Trophoblast cell (in vitro differentiated cells and primary cell): ENCODE measurements at regions not wholly inside any gene's neighbourhood (a gene's known extent, or its start where the extent isn't known, plus 50 kb on each side); places are given as distances from the start of the nearest gene placed in this dataset.

Experiments used
- DNase-seq, 2 donors: peaks; one replicate each; pipeline ENCODE4 v3.0.0-alpha.2; 2016
- H2AFZ ChIP-seq: 2 replicates; pipeline ENCODE4 v1.6.1; 2013; ENCODE audit warnings: low read length, moderate library complexity, mild to moderate bottlenecking; ENCODE audit not compliant: insufficient read depth, poor library complexity
- H2AK5ac ChIP-seq: 2 replicates; pipeline ENCODE4 v1.6.1; 2013; ENCODE audit warnings: mild to moderate bottlenecking, low read length
- H2BK120ac ChIP-seq: 2 replicates; pipeline ENCODE4 v1.6.1; 2013; ENCODE audit warnings: low read length, mild to moderate bottlenecking, moderate library complexity; ENCODE audit not compliant: insufficient read depth, poor library complexity
- H2BK12ac ChIP-seq: 2 replicates; pipeline ENCODE4 v1.6.1; 2013; ENCODE audit warnings: mild to moderate bottlenecking, low read length, moderate library complexity
- H2BK5ac ChIP-seq: 2 replicates; pipeline ENCODE4 v1.6.1; 2013; ENCODE audit warnings: low read length, low read depth, moderate library complexity, mild to moderate bottlenecking; ENCODE audit not compliant: poor library complexity
- H3K14ac ChIP-seq: 2 replicates; pipeline ENCODE4 v1.6.1; 2013; ENCODE audit warnings: mild to moderate bottlenecking, low read length
- H3K18ac ChIP-seq: 2 replicates; pipeline ENCODE4 v1.6.1; 2013; ENCODE audit warnings: mild to moderate bottlenecking, low read length
- H3K23ac ChIP-seq: 2 replicates; pipeline ENCODE4 v1.6.1; 2013; ENCODE audit warnings: low read length
- H3K27ac ChIP-seq: 2 replicates; pipeline ENCODE4 v1.5.1; 2013; ENCODE audit warnings: low read depth, mild to moderate bottlenecking, inconsistent platforms, low read length, moderate library complexity
- H3K27me3 ChIP-seq: 2 replicates; pipeline ENCODE4 v1.6.1; 2013; ENCODE audit warnings: inconsistent platforms, mild to moderate bottlenecking, low read length, moderate library complexity; ENCODE audit not compliant: insufficient read depth
- H3K36me3 ChIP-seq, 2 experiments: 1 replicate in 1 of 2; 2 replicates in 1 of 2; pipeline ENCODE4 v1.6.1; 2013; ENCODE audit warnings: low read length in 2 of 2, mild to moderate bottlenecking in 2 of 2, moderate library complexity in 1 of 2; ENCODE audit not compliant: insufficient read depth in 2 of 2, control insufficient read depth in 1 of 2
- H3K4ac ChIP-seq: 2 replicates; pipeline ENCODE4 v1.6.1; 2013; ENCODE audit warnings: low read depth, mild to moderate bottlenecking, low read length, moderate library complexity
- H3K4me1 ChIP-seq, 2 experiments: 1 replicate in 1 of 2; 2 replicates in 1 of 2; pipeline ENCODE4 v1.6.1; 2013; ENCODE audit warnings: low read length in 2 of 2, mild to moderate bottlenecking in 2 of 2, moderate library complexity in 1 of 2; ENCODE audit not compliant: insufficient read depth in 2 of 2, control insufficient read depth in 1 of 2
- H3K4me2 ChIP-seq: 2 replicates; pipeline ENCODE4 v1.6.1; 2013; ENCODE audit warnings: inconsistent platforms, mild to moderate bottlenecking, low read length, moderate library complexity
- H3K4me3 ChIP-seq: 2 replicates; pipeline ENCODE4 v1.5.1; 2013; ENCODE audit warnings: mild to moderate bottlenecking, low read depth, low read length, inconsistent platforms
- H3K79me1 ChIP-seq: one replicate; pipeline ENCODE4 v1.6.1; 2013; ENCODE audit warnings: low read length
- H3K79me2 ChIP-seq: 2 replicates; pipeline ENCODE4 v1.6.1; 2013; ENCODE audit warnings: low read length, mild to moderate bottlenecking; ENCODE audit not compliant: control insufficient read depth, insufficient read depth, poor library complexity
- H3K9ac ChIP-seq: 2 replicates; pipeline ENCODE4 v1.6.1; 2013; ENCODE audit warnings: mild to moderate bottlenecking, low read length
- H3K9me3 ChIP-seq: 2 replicates; pipeline ENCODE4 v1.6.1; 2013; ENCODE audit warnings: low read depth, mild to moderate bottlenecking, control low read depth, inconsistent platforms, low read length; ENCODE audit not compliant: insufficient read depth
- H4K12ac ChIP-seq: 2 replicates; pipeline ENCODE4 v1.6.1; 2013; ENCODE audit warnings: low read depth, mild to moderate bottlenecking, low read length, moderate library complexity
- H4K8ac ChIP-seq: 2 replicates; pipeline ENCODE4 v1.6.1; 2013; ENCODE audit warnings: low read depth, mild to moderate bottlenecking, low read length, moderate library complexity
- H4K91ac ChIP-seq: one replicate; pipeline ENCODE4 v1.6.1; 2013; ENCODE audit warnings: low read depth, mild to moderate bottlenecking, low read length, moderate library complexity
- WGBS: extraction: QIAGEN DNeasy Blood & Tissue Kit; methylation state at CpG from one replicate; pipeline ENCODE4 v1.1.7; 2013; ENCODE audit warnings: missing lambda C conversion rate; ENCODE audit not compliant: insufficient read length, insufficient coverage; ENCODE audit errors: extremely low coverage; 5-methylcytosine and 5-hydroxymethylcytosine counted together

- Histone ChIP-seq H3K27me3 (no peaks in the 10 kb centered on the region), H2AK5ac (no peak overlapping the region), H3K27ac (no peak overlapping the region), H2BK120ac (no peak overlapping the region), H2AFZ (no peak overlapping the region), H3K79me2 (no peaks in the 10 kb centered on the region), H3K18ac (no peak overlapping the region), H3K36me3 (no peaks in the 10 kb centered on the region), H2BK12ac (no peak overlapping the region), H3K9me3 (no peaks in the 10 kb centered on the region), H2BK5ac (no peak overlapping the region), H4K91ac (no peak overlapping the region), H3K4me2 (no peak overlapping the region), H4K8ac (no peak overlapping the region), H3K4me1 (no peaks in the 10 kb centered on the region), H3K23ac (no peak overlapping the region), H3K14ac (no peak overlapping the region), H3K79me1 (no peaks in the 10 kb centered on the region), H3K4me3 (no peak overlapping the region), H3K4ac (no peak overlapping the region), H4K12ac (no peak overlapping the region), H3K9ac (no peak overlapping the region)
- WGBS: no CpG with 5 or more reads among the region's 2 CpGs
- DNase-seq: no peak
These were observed 576.1 kb downstream of the OTOL1 start for GRCh38 chr3:162072656-162073164.

- no peak overlapping the region for H3K4me2 ChIP-seq
- WGBS: no CpG with 5 or more reads among the region's 4 CpGs
- H3K27me3 ChIP-seq: no peaks in the 10 kb centered on the region
- no peak overlapping the region for H3K9ac ChIP-seq
- no peak overlapping the region for H2BK120ac ChIP-seq
- H4K8ac ChIP-seq: no peak overlapping the region
- H2AK5ac ChIP-seq: no peak overlapping the region
- no peak overlapping the region for H3K4ac ChIP-seq
- no peak overlapping the region for H3K18ac ChIP-seq
- H2BK12ac ChIP-seq: no peak overlapping the region
- H3K9me3 ChIP-seq: no peaks in the 10 kb centered on the region
- H3K4me3 ChIP-seq: no peak overlapping the region
- no peak overlapping the region for H4K91ac ChIP-seq
- H3K79me1 ChIP-seq: no peaks in the 10 kb centered on the region
- H3K14ac ChIP-seq: no peak overlapping the region
- no peak overlapping the region for H3K27ac ChIP-seq
- H3K4me1 ChIP-seq: no peaks in the 10 kb centered on the region
- no peaks in the 10 kb centered on the region for H3K79me2 ChIP-seq
- no peak overlapping the region for H4K12ac ChIP-seq
- H3K23ac ChIP-seq: no peak overlapping the region
- no peak overlapping the region for H2AFZ ChIP-seq
- H2BK5ac ChIP-seq: no peak overlapping the region
- no peaks in the 10 kb centered on the region for H3K36me3 ChIP-seq
- no peak for DNase-seq
These were observed 576.9 kb downstream of the OTOL1 start for GRCh38 chr3:162073422-162073975.

GRCh38 chr3:162077108-162077507 is 580.5 kb downstream of the OTOL1 start:
- H3K14ac ChIP-seq: no peak overlapping the region

GRCh38 chr3:162082516-162082915 is 585.9 kb downstream of the OTOL1 start:
- Histone ChIP-seq H4K91ac (no peak overlapping the region), H2BK120ac (no peak overlapping the region), H3K79me2 (no peaks in the 10 kb centered on the region), H4K8ac (no peak overlapping the region), H3K23ac (no peak overlapping the region), H3K18ac (no peak overlapping the region), H3K14ac (no peak overlapping the region), H3K4me2 (no peak overlapping the region), H3K9me3 (no peaks in the 10 kb centered on the region), H2BK12ac (no peak overlapping the region), H3K27ac (no peak overlapping the region), H3K36me3 (no peaks in the 10 kb centered on the region), H3K4me3 (no peak overlapping the region), H3K27me3 (no peaks in the 10 kb centered on the region), H2AFZ (no peak overlapping the region), H3K4ac (no peak overlapping the region), H3K9ac (no peak overlapping the region), H3K4me1 (no peaks in the 10 kb centered on the region), H2BK5ac (no peak overlapping the region), H4K12ac (no peak overlapping the region), H3K79me1 (no peaks in the 10 kb centered on the region), H2AK5ac (no peak overlapping the region)
- WGBS: no CpG with 5 or more reads among the region's 5 CpGs
- DNase-seq: no peak

More at GRCh38 chr3:162077108-162077507, 580.5 kb downstream of the OTOL1 start:
- no peak overlapping the region for H3K9ac ChIP-seq
- H3K4ac ChIP-seq: no peak overlapping the region
- H2BK120ac ChIP-seq: no peak overlapping the region
- no peak overlapping the region for H4K8ac ChIP-seq
- H3K79me2 ChIP-seq: no peaks in the 10 kb centered on the region
- no peak overlapping the region for H2BK5ac ChIP-seq
- no peak overlapping the region for H2AFZ ChIP-seq
- H2AK5ac ChIP-seq: no peak overlapping the region
- H4K12ac ChIP-seq: no peak overlapping the region
- no peak overlapping the region for H3K23ac ChIP-seq
- H3K9me3 ChIP-seq: no peaks in the 10 kb centered on the region
- H3K18ac ChIP-seq: no peak overlapping the region
- H3K4me1 ChIP-seq: no peaks in the 10 kb centered on the region
- H3K79me1 ChIP-seq: no peaks in the 10 kb centered on the region
- H3K36me3 ChIP-seq: no peaks in the 10 kb centered on the region
- H3K27ac ChIP-seq: no peak overlapping the region
- H3K27me3 ChIP-seq: no peaks in the 10 kb centered on the region
- DNase-seq: no peak
- WGBS: no CpG with 5 or more reads among the region's 3 CpGs
- H4K91ac ChIP-seq: no peak overlapping the region
- no peak overlapping the region for H3K4me2 ChIP-seq
- H3K4me3 ChIP-seq: no peak overlapping the region
- no peak overlapping the region for H2BK12ac ChIP-seq
